HT1080 (cell line): ENCODE measurements at regions not wholly inside any gene's neighbourhood (a gene's known extent, or its start where the extent isn't known, plus 50 kb on each side); places are given as distances from the start of the nearest gene placed in this dataset.

Source experiments
- DNase-seq: peaks from one replicate; pipeline ENCODE4 v3.0.0-alpha.2; 2015; ENCODE audit warnings: low read depth

DNA sequence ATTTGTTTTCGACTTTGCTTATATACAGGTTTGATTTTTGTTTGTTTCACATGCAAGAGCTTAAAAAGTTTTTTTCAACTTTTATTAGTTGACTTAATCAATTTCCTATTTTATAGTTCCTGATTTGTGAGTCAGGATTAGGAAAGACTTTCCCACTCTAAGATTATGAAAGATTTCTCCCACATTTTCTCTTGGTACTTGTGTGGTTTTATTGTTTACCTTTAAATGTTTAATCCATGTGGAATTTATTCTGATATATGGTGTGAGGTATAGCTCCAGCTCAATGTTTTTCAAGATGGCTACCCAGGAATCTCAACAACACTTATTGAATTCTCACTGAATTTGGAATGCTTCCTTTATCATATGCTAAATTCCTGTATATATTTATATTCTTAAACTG lies 117.8 kb upstream of the LGALSL start:
- no peak for DNase-seq

DNA sequence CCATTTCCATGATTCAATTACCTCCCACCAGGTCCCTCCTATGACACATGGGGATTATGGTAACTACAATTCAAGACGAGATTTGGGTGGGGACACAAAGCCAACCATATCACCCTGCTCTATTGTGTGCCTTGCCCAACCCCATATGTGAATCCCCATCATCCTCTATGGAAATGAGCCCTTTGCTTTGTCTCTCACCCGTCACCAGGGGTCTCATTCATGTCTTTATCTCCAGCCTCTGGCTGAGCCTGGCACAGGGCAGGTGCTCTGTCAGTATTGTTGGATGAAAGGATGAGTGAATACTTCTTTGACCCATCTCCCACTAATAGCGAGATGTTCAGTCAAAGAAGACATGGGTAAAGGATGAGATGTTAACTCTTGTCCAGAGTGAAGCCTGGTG lies 116.6 kb upstream of the LGALSL start:
- DNase-seq: no peak

DNA sequence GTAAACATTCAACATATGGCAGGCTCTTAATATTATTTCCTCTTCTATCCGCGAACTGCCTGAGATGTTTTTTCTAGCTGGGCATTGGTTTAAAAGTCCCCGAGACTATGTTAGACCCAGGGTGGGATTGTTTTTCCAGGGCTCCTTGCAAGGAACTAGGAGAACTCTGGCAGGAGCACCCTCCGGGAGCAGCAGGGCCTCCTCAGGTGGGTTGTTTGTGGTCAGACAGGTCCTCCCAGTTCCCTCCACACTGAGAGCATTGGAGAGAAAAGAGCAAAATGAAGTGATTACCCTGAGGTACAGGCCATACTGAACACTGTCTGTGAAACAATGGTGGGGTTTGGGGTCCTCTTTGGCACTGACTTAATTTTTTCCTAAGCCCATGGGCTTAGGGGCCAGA lies 115.9 kb upstream of the LGALSL start:
- DNase-seq: no peak

DNA sequence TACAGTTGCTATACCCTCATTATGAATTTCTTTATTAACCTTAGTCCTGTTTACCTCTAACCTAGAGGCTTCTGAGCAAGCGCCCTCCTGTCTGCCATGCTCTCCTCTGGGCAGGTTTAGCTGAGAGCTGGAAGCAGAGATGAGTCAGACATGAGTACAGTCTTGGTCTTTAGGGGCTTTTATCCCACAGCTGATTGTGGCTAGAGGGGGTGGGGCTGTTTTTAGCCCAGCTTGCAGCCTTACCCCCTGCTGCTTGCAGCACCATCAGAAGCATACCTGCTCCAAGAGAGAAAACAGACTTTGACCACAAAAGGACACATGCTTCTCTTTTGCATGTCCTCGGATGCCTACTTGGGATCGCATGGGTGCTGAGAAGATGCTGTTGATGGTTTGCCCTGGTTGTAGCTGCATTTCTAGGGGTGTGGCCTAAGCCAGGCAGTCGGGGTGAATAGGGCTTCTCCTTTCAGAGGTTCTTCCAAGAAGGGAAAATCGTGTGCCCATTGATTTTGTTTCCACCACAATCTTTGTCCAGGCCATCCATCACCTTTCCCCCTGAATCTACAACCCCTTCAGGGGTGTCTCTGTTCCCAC lies 115.0 kb upstream of the LGALSL start:
- peak; percentile 84 for DNase-seq

DNA sequence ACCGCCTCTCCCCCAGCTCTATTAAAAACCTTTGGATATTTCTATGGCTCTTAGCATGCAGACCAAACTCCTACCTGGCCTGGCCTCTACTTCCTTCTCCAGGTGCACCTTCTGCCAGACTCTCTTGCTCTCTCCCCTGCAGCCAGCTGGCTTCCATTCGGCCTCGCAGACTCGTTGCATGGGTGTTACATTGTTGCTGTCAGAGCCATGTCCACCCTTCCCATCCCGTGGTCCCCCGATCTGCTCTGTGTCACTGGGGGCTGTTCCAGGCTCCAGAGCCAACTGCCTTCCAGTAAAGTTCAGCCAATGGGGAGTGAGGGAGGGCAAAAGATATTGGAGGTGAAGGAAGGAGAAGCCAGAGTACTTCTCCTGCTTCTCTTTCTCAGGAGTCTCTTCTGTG lies 112.5 kb upstream of the LGALSL start:
- no peak for DNase-seq

DNA sequence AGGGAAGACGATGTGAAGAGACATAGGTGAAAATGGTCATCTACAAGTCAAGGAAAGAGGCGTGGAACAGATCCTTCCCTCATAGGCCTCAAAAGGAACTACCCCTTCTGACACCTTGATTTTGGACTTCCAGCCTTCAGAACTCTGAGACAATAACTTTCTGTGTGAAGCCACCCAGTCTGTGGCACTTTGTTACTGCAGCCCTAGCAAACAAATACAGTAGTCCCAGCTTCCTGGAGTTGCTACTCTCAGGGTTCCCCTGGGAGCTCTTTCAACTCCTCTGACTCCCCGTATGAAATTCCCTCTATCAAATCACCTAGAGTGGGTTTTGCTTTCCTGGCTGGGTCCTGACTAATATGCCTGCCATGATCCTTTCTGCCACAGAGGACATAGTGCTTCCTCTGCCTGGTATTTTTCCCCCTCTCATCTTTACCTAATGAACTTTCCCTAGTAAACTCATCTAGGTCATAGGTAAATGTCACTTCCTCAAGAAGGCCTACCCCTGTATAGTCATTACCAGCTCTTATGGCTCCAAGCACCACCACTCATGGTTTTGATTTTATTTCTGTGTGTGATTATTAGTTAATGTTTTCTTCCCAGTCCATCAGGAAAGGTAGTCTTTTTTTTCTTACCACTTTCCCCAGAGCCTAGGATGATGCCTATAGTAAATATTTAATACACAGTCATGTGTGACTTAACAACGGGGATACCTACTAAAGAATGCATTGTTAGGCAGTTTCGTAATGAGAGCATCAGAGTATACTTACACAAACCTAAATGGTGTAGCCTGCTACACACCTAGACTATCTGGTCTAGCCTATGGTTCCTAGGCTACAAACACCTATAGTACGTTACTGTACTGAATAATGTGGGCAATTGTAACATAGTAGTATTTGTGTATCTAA lies 111.5 kb upstream of the LGALSL start:
- no peak for DNase-seq

DNA sequence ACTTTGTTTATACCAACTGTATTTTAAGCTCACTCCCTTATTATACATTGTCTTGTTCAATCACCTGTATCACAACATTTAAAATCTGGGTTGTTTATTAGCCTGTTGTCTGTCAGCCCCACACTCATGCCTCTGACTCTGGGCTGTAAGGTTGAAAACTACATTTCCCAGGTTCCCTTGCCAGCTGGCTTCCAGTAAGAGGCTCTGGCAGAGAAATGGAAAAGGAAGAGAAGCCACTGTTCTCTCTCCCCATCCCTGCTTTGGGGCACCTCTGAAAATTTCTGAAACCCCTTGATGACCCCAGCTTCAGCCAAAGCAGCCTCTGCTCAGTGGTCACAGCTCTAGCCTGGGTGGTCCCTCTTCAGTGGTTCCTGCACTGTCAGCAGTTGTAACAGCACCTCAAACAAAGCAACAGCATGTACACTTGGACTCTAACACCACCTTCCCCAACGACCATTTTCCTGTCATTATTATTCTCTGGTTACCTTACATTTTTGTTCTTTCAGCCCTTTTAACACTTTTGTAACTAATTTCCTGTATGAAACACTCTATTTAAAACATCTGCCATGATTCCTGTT lies 108.9 kb upstream of the LGALSL start:
- DNase-seq: no peak

DNA sequence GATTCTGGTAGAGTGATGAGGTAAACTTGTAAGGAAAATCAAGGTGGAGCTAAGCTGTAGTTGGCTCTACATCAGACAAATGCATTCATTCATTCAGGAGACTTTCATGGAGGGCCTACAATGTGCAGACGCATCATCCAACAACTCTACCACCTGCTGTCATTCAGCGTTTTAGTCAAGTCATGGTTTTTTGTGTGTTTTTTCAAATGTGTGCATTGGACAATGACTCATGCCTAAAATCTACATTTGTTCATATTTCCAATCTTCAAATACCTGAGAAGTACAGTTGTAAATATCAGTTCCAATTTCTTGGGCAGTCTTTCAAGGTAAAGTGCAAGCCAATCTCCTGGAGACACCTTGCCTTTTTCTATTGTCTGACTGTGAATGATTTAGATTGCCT lies 108.0 kb upstream of the LGALSL start:
- DNase-seq: no peak

DNA sequence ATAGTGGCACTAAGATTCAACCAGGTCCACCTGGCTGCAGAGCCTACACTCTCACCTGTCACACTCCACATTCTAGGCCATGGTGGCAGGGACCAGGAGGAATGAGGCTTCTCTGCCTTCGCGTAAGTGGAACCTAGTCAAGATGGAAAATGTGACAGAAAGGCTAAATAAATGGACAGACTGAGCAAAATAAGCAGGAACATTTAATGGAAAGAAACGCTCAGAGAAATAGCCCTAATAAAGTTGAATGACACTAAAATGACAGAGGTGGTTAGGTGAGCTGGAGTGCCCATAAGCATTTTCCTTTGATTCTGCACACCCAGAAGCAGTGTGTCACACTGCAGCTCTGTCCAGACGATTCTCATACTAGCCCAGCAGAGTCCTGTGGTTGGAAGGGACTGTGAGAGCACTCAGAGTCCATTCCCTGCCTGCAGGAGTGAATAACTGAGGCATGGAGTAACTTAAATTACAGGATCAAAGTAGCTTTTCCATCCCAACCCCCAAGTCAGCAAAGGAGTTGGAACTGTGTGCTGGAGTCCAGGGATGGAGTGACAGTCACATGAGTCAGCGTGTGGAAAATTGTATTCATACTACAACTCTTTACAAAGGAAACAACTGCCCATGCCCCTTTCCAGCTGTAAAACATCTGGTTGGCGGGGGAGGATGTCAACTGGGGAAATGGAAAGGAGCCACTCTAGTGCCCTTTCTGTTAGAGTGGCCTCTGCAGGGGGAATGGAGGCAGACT lies 105.4 kb upstream of the LGALSL start:
- peak; percentile 45 for DNase-seq

DNA sequence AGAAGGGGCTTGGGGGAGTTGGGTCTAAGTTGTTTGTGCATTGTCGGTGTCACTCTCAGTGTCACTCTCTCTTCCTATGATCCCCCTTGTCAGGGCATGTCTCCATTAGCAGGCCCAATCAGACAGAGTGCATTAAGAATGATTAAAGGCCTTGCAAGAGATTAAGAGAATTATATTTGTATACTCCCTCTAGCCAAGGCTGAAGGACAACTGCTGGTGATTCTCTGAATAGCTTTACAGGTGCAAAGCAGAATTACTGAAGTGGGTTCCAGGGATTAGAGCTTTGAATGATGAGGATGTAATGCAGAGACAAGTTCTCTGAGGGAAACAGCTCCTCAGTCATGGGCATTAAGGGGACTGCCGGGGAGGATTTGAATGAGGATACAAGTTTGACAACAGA lies 104.8 kb upstream of the LGALSL start:
- DNase-seq: no peak

DNA sequence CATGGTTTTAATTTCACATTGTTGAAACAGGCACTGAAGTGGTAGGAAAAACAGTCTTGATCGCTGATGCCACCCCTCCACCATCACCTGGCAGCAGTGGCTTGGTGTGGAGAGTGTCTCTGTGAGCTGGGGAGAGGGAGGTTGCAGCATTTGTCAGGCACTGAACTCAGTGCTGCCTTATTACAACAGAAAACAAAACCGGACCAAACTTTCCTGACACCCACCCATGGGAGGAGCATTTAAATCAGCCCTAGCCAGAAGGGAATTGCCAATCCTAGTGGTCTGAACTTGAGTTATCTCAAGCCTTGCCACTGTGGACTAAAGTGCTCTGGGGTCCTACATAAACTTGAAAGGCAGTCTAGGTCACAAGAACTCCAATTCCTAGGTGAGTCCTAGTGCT lies 103.0 kb upstream of the LGALSL start:
- DNase-seq: no peak

DNA sequence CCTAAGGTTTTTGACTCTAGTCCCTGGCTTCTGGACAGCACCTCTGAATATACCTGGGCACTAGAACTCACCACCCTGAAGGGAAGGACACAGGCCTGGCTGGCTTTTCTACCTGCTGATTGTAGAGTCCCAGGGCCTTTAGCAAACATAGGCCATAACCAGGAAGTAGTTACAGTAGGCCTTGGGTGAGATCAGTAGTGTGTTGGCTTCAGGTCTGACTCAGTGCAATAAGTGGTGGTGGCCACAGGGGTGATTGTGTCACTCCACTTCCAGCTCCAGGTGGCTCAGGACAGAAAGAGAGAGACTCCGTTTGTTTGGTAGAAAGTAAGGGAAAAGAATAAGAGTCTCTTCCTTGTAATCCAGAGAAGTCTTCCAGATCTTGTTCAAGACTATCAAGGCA lies 101.7 kb upstream of the LGALSL start:
- peak; percentile 36 for DNase-seq

DNA sequence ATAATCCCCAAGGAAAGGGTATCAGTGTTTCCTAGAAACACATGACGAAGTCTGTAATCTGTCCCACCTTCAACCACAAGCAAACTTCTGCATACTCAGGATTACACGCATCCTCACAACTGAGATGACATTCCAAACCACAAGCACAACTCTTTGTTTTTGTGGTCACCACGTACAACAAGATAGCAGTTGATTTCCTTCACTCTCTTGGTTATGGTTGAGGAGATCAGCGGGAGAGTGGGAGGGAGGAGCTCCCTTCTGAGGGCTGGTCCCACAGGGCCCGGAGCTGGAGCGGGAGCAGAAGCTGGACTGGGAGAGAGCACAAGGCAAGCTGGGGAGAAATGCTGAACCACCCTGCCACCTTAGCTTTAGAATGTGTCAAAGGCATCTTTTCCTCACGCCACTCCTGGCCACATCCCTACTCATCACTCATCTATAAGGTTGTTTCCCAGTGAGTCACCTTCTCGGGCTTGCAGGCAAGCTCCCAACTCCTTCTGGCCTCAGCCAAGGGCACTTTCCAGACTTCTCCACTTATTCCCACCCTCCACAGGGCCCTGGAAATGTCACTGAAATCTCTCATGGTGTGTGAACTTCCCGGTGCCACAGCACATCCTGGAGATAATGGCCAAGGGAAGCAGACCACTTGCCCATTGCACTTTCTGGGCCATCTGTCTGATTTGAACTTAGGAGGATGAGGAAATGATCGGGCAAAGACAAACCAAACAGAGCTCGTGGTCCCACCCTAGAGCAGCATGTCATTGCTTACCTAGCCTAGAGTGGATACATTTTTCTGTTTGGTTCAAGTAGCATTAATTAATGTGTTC lies 98.9 kb upstream of the LGALSL start:
- peak; percentile 94 for DNase-seq

DNA sequence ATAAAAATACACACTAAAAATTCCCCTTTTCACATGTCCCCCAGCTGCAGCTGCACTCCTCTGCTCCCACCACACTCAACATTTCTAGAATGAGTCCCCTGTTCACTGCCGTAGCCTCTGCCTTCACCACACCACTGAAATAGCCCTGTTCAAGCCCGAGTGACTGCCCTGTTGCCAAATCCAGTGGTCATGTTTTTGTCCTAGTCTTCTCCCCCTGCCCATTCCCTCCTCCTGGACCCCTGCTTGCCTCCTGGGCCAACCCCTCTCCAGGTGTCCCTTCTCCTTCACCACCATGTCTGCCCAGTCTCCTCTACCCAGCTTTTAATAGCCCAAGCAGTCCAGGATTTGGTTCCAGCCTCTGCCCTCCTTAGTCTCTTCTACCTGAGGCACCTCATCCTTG lies 97.1 kb upstream of the LGALSL start:
- no peak for DNase-seq

DNA sequence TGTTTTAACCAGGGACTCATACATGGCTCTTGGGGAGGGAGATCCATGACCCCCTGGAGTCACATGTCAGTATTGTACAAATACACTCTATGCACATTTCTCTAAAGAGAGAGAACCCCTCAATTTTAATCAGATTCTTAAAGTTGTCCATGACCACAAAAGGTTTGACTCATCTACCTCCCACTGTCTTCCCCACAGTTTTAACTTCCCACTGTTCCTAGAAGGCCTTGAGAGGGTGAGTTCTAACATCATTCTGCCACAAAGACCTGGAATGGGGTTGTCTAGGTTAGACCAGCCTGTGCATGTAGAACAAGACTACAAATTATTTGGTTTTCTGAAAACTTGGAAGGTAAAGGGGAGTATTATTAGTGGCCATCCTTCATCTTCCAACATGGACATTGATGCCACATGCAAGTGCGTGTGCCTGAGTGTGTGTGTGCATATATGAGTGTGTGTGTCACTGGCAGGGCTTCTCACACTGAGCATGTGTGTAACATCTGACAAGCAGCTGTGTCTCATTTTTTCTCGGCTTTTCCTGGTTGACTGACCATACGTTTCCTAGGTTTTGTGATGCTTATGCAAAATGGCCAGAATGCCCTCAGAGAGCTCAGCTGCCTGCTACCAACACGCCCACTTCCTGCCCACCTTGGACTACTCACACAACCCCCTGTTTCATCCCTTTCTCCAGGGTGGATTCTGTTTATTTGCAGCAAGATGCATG lies 94.6 kb upstream of the LGALSL start:
- peak; percentile 28 for DNase-seq

DNA sequence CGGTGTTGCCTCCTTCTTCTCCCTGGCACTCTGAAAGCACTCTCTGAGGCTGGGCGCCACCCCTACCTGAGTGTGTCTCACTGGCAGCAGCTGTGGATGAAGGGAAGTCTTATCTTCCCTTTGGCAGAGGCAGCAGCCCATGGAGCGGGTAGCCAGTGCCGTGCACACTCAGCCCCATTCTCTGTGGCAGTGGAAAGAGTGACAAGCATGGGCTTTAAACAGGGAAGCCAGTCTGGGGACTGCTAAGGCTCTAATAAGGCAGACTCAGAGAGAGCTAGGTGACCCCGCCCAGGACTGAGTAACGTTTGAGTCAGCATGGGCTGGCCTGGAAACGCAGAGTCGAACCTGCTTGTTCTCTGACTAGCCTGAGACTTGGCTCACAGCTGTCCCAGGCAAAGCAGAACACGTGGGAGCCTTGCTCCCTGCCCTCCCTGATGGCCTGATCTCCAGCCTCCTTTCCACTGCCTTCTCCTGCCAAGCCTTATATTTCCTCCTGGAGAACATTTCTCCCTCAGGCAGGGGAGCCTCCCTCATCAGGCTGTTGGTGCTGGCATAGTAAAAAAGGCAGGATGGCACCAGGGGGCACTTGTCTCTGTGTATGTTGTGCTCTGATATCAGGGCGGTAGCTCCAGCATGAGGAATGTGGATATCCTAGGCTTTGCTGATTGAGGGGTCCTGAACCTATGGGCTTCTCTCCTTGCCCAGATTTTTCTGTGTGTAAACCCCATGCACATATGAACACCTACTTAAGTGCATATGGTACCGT lies 93.9 kb upstream of the LGALSL start:
- DNase-seq: peak; percentile 96

DNA sequence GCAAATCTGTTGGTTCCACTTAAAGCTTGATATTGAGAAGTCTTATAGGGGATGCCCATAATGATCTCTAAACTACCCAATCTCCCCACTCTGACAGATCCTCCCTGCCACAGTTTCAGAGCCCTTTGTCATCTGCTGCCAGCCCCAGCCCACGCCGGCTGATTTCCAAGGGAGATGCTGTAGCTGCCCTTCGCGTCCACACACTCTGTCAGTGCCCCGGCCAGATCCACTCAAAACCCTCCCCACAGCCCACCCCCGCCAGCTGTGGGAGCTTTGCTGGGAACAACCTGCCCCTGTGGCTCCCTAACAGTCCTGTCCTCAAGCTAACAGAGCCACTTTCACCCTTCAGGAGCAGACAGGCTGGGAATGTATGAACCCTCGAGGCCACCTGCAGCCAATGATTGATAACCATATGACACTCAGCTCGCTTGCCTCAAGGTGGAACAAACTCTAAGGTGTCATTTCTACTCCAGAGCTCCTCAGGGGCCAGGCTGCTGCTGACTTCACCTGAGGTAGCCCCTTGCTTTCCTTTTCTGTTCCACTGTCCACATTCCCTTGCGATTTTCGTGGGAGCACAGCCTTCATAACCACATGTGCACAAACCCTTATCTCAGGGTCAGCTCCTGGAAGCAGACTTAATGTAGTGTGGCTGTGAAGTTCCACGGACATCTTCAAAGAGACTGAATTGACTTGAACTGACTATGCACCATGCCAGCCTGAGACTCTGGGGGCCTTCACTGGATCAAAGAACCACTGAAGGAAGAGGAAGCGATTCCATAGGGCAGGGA lies 92.6 kb upstream of the LGALSL start:
- no peak for DNase-seq

DNA sequence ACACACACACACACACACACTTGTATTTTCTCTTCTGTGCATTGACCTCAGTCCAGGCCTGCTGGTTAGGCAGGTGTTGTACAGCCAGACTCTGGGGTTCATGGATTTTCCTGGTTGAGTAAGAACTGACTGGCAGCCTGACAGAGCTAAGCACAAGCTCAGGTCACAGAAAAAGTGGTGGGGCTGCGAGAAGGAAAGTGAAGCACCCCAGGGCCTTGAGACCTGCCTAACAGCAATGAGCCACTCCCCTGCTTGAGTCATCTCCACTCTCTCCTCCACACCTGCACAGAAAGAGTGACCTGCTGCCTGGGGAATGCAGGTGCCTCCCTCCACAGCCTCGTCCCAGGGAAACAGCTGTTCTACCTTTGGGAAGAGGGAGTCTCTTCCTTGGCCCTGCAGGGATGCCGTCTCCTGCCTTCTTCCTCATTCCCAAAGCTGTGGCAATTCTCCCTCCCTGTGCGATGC lies 91.4 kb upstream of the LGALSL start:
- DNase-seq: no peak

DNA sequence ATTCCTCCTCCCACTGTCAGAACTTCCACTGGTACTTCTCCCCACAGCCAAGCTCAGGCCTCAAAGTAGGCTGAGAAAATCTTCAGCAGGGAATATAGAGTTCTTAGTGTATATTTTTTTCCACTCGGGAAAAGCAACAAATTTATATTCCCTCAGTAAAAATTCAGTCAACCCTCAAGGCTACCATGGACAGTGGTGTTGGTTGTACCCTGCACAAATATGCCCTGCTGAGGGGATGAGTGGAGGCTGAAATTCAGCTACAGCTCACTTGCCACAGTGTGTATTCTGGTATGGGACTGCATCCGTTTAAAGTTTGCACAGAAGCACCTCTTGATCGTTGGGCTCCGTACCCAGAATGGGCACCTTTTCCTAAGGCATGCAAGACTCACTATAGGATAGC lies 90.8 kb upstream of the LGALSL start:
- DNase-seq: no peak
